IMR-90 (cell line): ENCODE measurements at regions not wholly inside any gene's neighbourhood (a gene's known extent, or its start where the extent isn't known, plus 50 kb on each side); places are given as distances from the start of the nearest gene placed in this dataset.

Experiments used
- CTCF ChIP-seq: conservative IDR thresholded peaks from 2 replicates; pipeline ENCODE4 v1.5.1; 2012; ENCODE audit warnings: mild to moderate bottlenecking, low read depth, low read length, improper control_type of control experiment
- MAZ ChIP-seq: IDR thresholded peaks from 2 replicates; pipeline ENCODE4 v1.6.1; 2012; ENCODE audit warnings: low read depth, mild to moderate bottlenecking, low read length, improper control_type of control experiment, moderate library complexity, borderline replicate concordance
- NFE2L2 ChIP-seq: fragments of 150-350 bp; IDR thresholded peaks from 2 replicates; pipeline ENCODE4 v1.6.1; 2016; ENCODE audit warnings: low read depth, mild to moderate bottlenecking, low read length
- POLR2A ChIP-seq: IDR thresholded peaks from 2 replicates; pipeline ENCODE4 v1.6.1; 2012; ENCODE audit warnings: mild to moderate bottlenecking, low read depth, low read length
- RAD21 ChIP-seq: IDR thresholded peaks from 2 replicates; pipeline ENCODE4 v1.6.1; 2012; ENCODE audit warnings: low read length, improper control_type of control experiment
- RCOR1 ChIP-seq: IDR thresholded peaks from 2 replicates; pipeline ENCODE4 v1.6.1; 2012; ENCODE audit warnings: mild to moderate bottlenecking, low read length, improper control_type of control experiment; ENCODE audit not compliant: insufficient replicate concordance
- RFX5 ChIP-seq: IDR thresholded peaks from 2 replicates; pipeline ENCODE4 v1.8.0; 2012; ENCODE audit warnings: low read depth, mild to moderate bottlenecking, low read length, moderate library complexity

GRCh38 chr18:41357708-41358107 is 597.3 kb upstream of the PIK3C3 start:
- TF ChIP-seq CTCF (no peak), RFX5 (no peak), MAZ (no peak), POLR2A (no peak), NFE2L2 (no peak), RCOR1 (no peak), RAD21 (no peak)
